DOHH2 (cell line): ENCODE measurements at regions not wholly inside any gene's neighbourhood (a gene's known extent, or its start where the extent isn't known, plus 50 kb on each side); places are given as distances from the start of the nearest gene placed in this dataset.

Experiments
- EZH2phosphoT487 ChIP-seq: fragments of 200-600 bp; sonication (generic); IDR thresholded peaks from 2 replicates; pipeline ENCODE4 v1.6.1; 2017; ENCODE audit warnings: borderline replicate concordance, mild to moderate bottlenecking, antibody characterized with exemption, low read length, moderate library complexity, mixed read lengths
- TF ChIP-seq, protein P1 (sequence below): fragments of 200-600 bp; sonication (generic); IDR thresholded peaks from one replicate; pipeline ENCODE4 v1.5.1; 2014; ENCODE audit warnings: antibody characterized with exemption, mild to moderate bottlenecking, low read depth, low read length; ENCODE audit not compliant: poor library complexity, severe bottlenecking

GRCh38 chr17:55584055-55584685 is 72.9 kb upstream of the SMIM36 start:
- TF ChIP-seq, protein P1, sequence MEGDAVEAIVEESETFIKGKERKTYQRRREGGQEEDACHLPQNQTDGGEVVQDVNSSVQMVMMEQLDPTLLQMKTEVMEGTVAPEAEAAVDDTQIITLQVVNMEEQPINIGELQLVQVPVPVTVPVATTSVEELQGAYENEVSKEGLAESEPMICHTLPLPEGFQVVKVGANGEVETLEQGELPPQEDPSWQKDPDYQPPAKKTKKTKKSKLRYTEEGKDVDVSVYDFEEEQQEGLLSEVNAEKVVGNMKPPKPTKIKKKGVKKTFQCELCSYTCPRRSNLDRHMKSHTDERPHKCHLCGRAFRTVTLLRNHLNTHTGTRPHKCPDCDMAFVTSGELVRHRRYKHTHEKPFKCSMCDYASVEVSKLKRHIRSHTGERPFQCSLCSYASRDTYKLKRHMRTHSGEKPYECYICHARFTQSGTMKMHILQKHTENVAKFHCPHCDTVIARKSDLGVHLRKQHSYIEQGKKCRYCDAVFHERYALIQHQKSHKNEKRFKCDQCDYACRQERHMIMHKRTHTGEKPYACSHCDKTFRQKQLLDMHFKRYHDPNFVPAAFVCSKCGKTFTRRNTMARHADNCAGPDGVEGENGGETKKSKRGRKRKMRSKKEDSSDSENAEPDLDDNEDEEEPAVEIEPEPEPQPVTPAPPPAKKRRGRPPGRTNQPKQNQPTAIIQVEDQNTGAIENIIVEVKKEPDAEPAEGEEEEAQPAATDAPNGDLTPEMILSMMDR = no peak
- no peak for TF ChIP-seq EZH2phosphoT487
